GM12873 (cell line): ENCODE measurements at regions not wholly inside any gene's neighbourhood (a gene's known extent, or its start where the extent isn't known, plus 50 kb on each side); places are given as distances from the start of the nearest gene placed in this dataset.

Source experiments
- CTCF ChIP-seq: IDR thresholded peaks from 2 replicates; pipeline ENCODE4 v1.5.1; 2012; ENCODE audit warnings: low read depth, mild to moderate bottlenecking, moderate library complexity, low read length, control low read depth; ENCODE audit not compliant: insufficient read depth; ENCODE audit errors: missing control alignments

- TF ChIP-seq CTCF, result no peak
Observed at GRCh38 chrX:125544031-125544660, 224.5 kb downstream of the TEX13C start.

- no peak for TF ChIP-seq CTCF
Observed at GRCh38 chrX:125544856-125545255, 225.2 kb downstream of the TEX13C start.

DNA sequence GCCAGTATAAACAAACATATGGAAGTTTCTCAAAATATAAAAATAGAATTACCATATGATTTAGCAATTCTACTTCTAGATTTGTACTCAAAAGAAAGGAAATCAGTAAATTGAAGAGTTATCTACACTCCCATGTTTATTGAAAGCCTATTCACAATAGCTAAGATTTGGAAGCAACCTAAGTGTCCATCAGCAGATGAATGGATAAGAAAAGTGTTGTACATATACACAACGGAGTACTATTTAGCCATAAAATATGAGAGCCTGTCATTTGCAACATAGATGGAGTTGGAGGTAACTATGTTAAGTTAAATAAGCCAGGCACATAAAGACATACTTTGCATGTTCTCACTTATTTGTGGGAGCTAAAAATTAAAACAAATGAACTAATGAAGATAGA is 257.8 kb downstream of the TEX13C start:
- no peak for TF ChIP-seq CTCF

GRCh38 chrX:125604448-125604847 is 284.8 kb downstream of the TEX13C start:
- TF ChIP-seq CTCF, result no peak

DNA sequence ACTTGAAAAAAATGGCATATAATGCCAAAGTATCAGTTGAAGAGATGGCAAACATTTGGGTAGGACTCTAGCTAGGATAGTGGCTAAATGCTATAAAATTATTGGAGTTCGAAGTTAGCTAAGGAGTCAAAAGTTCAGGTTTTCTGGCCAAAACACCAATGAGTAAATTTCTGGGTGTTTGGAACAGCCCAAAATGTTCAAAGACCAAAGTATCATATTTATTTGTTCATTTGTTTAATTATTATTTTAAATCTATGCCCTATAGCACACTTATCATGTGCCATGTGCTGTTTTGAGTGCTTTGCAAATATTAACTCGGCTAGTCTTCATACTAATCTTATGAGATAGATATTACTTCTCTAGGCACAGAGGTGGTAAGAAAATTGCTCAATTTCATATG is 285.5 kb downstream of the TEX13C start:
- no peak for TF ChIP-seq CTCF

- no peak for TF ChIP-seq CTCF
Observed at GRCh38 chrX:125620715-125621587, 301.3 kb downstream of the TEX13C start.

- TF ChIP-seq CTCF, result no peak
Observed at GRCh38 chrX:125621588-125621927, 301.9 kb downstream of the TEX13C start.
